ENCODE measurements at regions not wholly inside any gene's neighbourhood (a gene's known extent, or its start where the extent isn't known, plus 50 kb on each side); places are given as distances from the start of the nearest gene placed in this dataset.

DNA sequence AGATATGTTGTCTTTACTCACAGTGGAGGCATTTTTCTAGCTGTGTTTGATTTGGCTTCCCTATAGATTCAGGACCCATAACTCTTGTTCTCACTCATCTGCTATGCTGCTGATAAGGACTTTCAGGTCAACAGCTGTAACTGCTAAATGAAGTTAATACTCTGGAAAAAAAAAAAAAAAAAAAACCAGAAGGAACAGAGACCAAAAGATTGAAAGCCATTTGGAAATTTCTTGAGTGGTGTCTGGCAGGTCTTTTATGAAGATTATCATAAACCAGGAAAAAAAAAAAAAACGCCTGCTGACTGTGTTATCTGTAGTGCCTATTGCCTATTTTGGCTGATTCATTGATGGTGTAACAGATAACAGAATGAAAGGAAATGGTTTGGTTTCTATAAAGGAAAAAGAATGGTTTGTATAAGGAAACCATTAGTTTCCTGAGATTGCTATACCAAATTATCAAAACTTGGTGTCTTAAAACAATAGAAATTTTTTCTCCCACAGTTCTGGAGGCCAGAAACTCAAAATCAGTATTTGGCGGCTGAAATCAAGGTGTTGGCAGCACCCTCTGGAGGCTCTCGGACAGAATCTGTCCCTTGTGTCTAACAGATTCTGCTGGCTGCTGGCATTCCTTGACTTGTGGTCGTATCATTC is 60.5 kb upstream of the BET1 start:
- TF ChIP-seq EP300 (IDR thresholded peaks at IDR 0.05): no peak
- TF ChIP-seq, protein P1, sequence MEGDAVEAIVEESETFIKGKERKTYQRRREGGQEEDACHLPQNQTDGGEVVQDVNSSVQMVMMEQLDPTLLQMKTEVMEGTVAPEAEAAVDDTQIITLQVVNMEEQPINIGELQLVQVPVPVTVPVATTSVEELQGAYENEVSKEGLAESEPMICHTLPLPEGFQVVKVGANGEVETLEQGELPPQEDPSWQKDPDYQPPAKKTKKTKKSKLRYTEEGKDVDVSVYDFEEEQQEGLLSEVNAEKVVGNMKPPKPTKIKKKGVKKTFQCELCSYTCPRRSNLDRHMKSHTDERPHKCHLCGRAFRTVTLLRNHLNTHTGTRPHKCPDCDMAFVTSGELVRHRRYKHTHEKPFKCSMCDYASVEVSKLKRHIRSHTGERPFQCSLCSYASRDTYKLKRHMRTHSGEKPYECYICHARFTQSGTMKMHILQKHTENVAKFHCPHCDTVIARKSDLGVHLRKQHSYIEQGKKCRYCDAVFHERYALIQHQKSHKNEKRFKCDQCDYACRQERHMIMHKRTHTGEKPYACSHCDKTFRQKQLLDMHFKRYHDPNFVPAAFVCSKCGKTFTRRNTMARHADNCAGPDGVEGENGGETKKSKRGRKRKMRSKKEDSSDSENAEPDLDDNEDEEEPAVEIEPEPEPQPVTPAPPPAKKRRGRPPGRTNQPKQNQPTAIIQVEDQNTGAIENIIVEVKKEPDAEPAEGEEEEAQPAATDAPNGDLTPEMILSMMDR (IDR thresholded peaks at IDR 0.05): no peak
- TF ChIP-seq POLR2AphosphoS5 (IDR thresholded peaks at IDR 0.05): no peak
